LNCAP (cell line): ENCODE measurements at regions not wholly inside any gene's neighbourhood (a gene's known extent, or its start where the extent isn't known, plus 50 kb on each side); places are given as distances from the start of the nearest gene placed in this dataset.

Experiments
- CTCF ChIP-seq: fragments of 450-650 bp; IDR thresholded peaks from 2 replicates; pipeline ENCODE4 v1.5.1; 2017; ENCODE audit warnings: mild to moderate bottlenecking

GRCh38 chr5:1728846-1729245 is 70.8 kb downstream of the MRPL36 start:
- no peak for TF ChIP-seq CTCF

- TF ChIP-seq CTCF, result no peak
Observed at GRCh38 chr5:1727571-1727970, 72.1 kb downstream of the MRPL36 start.

- no peak for TF ChIP-seq CTCF
Observed at GRCh38 chr5:1726956-1727355, 72.7 kb downstream of the MRPL36 start.

- TF ChIP-seq CTCF, result no peak
Observed at GRCh38 chr5:1726469-1726865, 73.2 kb downstream of the MRPL36 start.

GRCh38 chr5:1725641-1726468 is 73.8 kb downstream of the MRPL36 start:
- no peak for TF ChIP-seq CTCF

GRCh38 chr5:1724822-1725602 is 74.6 kb downstream of the MRPL36 start:
- TF ChIP-seq CTCF, result no peak

- TF ChIP-seq CTCF, result no peak
Observed at GRCh38 chr5:1723957-1724821, 75.4 kb downstream of the MRPL36 start.
